ENCODE measurements at regions not wholly inside any gene's neighbourhood (a gene's known extent, or its start where the extent isn't known, plus 50 kb on each side); places are given as distances from the start of the nearest gene placed in this dataset.

DNA sequence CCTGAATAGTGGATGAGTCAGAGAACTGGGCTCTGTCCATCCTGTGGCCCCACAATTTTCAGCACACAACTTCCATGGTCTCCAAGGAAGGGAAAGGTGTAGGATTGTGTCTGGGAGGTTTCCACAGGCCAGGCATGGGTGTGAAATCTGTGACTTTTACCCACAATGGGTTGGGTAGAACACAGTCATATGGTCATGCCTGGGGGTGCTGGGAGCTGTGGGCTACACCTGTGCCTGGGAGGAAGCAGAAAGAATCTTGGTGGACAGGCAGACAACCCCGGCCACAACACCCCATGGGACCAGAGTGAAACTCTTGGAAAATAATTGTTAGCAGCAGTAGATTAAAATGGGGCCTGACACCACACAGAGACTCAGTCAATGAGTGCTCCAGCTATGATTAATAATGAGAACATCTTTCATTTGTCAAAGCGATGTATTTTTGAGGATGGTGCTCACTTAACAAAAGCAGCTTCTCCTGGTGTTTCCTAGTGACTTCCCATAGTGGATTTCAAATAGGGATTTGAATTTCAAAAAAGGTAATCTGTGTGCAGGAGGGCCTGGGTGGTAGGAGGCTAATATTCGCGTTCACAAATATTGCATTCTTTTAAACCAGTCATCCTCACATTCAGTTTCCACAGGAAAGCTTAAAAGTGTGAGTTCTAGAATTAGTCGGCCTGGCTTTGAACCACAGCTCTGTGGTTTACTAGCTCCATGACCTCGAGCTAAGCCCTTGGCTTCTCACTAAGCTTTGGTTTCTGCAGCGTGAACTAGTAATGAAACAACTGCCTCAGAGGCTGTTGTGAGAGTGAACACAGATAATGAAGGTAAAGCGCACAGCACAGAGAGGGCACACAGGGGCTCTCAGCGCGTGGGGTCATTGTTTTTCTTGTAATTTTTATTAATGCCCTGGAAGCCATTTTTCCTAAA is 89.3 kb upstream of the UQCRFS1 start:
- Histone ChIP-seq H3K27me3 (ENCODE audit: control insufficient read depth, insufficient read depth, low read length) (no peaks in the 10 kb centered on the region), H3K27ac (ENCODE audit: low read depth, low read length) (no peak overlapping the region), H3K9me3 (ENCODE audit: control insufficient read depth, insufficient read depth, low read length) (peaks cover 44% of the 10 kb centered on the region), H3K4me3 (ENCODE audit: low read depth, low read length) (no peak overlapping the region)
- DNase-seq (ENCODE audit: low read depth, low spot score) = no peak
- POLR2A ChIA-PET = no interaction called here
- CTCF ChIA-PET = no interaction called here
- TF ChIP-seq, protein P1, sequence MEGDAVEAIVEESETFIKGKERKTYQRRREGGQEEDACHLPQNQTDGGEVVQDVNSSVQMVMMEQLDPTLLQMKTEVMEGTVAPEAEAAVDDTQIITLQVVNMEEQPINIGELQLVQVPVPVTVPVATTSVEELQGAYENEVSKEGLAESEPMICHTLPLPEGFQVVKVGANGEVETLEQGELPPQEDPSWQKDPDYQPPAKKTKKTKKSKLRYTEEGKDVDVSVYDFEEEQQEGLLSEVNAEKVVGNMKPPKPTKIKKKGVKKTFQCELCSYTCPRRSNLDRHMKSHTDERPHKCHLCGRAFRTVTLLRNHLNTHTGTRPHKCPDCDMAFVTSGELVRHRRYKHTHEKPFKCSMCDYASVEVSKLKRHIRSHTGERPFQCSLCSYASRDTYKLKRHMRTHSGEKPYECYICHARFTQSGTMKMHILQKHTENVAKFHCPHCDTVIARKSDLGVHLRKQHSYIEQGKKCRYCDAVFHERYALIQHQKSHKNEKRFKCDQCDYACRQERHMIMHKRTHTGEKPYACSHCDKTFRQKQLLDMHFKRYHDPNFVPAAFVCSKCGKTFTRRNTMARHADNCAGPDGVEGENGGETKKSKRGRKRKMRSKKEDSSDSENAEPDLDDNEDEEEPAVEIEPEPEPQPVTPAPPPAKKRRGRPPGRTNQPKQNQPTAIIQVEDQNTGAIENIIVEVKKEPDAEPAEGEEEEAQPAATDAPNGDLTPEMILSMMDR (IDR thresholded peaks at IDR 0.05; ENCODE audit: low read depth, low read length) = no peak

DNA sequence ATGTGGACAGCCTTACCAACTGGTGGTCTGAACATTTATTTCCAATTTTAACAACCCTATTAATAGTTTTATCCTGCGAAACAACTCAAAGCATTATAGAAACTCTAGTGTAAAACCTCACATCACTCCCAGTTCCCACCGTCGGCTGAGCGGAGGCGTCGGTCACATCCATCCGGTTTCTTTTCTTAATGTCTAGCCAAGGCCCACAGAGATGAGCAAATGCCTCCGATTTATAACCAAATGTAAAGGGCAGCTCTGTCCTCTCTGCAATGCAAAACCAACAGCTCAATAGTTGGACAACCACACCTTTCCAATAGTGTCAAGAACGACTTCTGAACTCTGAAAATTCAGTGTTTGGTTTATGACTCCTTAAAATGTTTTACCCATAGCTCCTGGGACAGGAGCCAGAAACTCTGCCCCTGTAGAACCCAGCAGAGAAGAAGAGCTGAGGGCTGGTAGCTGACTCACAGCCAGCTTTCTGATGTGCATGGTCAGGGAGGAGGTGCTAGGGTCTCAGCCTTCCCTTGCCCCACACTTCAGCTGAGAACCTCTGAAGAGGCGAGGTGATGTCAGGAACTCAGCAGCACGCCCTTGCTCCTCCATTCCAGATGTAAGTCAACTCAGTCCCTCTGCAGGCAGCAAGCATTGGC is 90.2 kb upstream of the UQCRFS1 start:
- H3K9me3 ChIP-seq (ENCODE audit: control insufficient read depth, insufficient read depth, low read length) = peaks cover 45% of the 10 kb centered on the region
- DNase-seq (ENCODE audit: low read depth, low spot score) = no peak
- H3K27me3 ChIP-seq (ENCODE audit: control insufficient read depth, insufficient read depth, low read length) = no peaks in the 10 kb centered on the region
- no peak overlapping the region for H3K4me3 ChIP-seq (ENCODE audit: low read depth, low read length)
- H3K27ac ChIP-seq (ENCODE audit: low read depth, low read length) = no peak overlapping the region
- CTCF ChIA-PET = no interaction called here
- TF ChIP-seq, protein P1 (IDR thresholded peaks at IDR 0.05; ENCODE audit: low read depth, low read length) = no peak
- POLR2A ChIA-PET = no interaction called here

GRCh38 chr19:29303719-29304090 is 90.8 kb upstream of the UQCRFS1 start:
- ChIA-PET POLR2A (no interaction called here), CTCF (no interaction called here)
- Histone ChIP-seq H3K4me3 (ENCODE audit: low read depth, low read length) (no peak overlapping the region), H3K9me3 (ENCODE audit: control insufficient read depth, insufficient read depth, low read length) (peaks cover 50% of the 10 kb centered on the region), H3K27me3 (ENCODE audit: control insufficient read depth, insufficient read depth, low read length) (no peaks in the 10 kb centered on the region), H3K27ac (ENCODE audit: low read depth, low read length) (no peak overlapping the region)
- TF ChIP-seq, protein P1 (IDR thresholded peaks at IDR 0.05; ENCODE audit: low read depth, low read length) = no peak
- no peak for DNase-seq (ENCODE audit: low read depth, low spot score)

DNA sequence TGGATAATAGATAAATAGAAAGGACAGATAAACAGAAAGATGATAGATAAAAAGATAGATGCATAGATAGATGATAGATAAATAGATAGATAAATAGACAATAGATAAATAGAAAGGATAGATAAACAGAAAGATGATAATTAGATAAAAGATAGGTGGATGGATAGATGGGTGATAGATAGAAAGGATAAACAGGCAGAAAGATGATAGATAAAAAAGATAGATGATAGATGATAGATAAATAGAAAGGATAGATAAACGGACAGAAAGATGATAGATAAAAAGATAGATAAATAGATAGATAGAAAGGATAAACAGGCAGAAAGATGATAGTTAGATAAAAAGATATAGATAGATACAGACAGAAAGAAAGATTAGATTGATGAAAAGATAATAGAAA is 92.3 kb upstream of the UQCRFS1 start:
- peaks cover 53% of the 10 kb centered on the region for H3K9me3 ChIP-seq (ENCODE audit: control insufficient read depth, insufficient read depth, low read length)
- no peak overlapping the region for H3K4me3 ChIP-seq (ENCODE audit: low read depth, low read length)
- POLR2A ChIA-PET = no interaction called here
- DNase-seq (ENCODE audit: low read depth, low spot score) = no peak
- no peaks in the 10 kb centered on the region for H3K27me3 ChIP-seq (ENCODE audit: control insufficient read depth, insufficient read depth, low read length)
- no peak overlapping the region for H3K27ac ChIP-seq (ENCODE audit: low read depth, low read length)
- TF ChIP-seq, protein P1 (IDR thresholded peaks at IDR 0.05; ENCODE audit: low read depth, low read length) = no peak
- CTCF ChIA-PET = no interaction called here

DNA sequence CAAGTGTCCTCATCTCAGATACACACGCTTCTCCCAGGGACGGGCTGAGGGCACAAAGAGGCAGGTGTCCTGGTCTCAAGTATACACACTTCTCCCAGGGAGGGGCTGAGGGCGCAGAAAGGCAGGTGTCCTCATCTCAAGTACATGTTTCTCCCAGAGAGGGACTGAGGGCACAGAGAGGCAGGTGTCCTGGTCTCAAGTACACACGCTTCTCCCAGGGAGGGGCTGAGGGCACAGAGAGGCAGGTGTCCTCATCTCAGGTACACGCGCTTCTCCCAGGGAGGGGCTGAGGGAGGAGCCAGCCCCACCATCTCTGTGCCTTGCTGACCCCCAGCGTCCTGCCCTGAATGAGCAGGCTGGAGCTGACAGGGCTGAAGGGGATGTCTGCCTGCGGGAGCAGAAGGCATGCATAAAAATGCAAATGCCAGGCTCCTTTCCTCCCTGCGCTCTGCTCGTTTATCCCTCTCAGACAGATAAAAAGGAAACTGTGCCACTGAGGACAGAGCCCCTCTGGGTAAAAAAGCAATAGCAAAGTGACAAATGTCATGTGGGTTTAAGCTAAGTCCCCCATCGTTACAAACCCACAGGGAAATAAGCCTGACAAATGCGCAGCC is 96.1 kb upstream of the UQCRFS1 start:
- POLR2A ChIA-PET = no interaction called here
- CTCF ChIA-PET = no interaction called here

More for the DNA sequence above, 96.1 kb upstream of the UQCRFS1 start:
- Histone ChIP-seq H3K4me3 (ENCODE audit: low read depth, low read length) (no peak overlapping the region), H3K27me3 (ENCODE audit: control insufficient read depth, insufficient read depth, low read length) (no peaks in the 10 kb centered on the region), H3K9me3 (ENCODE audit: control insufficient read depth, insufficient read depth, low read length) (peaks cover 58% of the 10 kb centered on the region), H3K27ac (ENCODE audit: low read depth, low read length) (no peak overlapping the region)
- no peak for DNase-seq (ENCODE audit: low read depth, low spot score)
- TF ChIP-seq, protein P1 (IDR thresholded peaks at IDR 0.05; ENCODE audit: low read depth, low read length) = no peak
